OCI-LY7 (cell line): ENCODE measurements at regions not wholly inside any gene's neighbourhood (a gene's known extent, or its start where the extent isn't known, plus 50 kb on each side); places are given as distances from the start of the nearest gene placed in this dataset.

ENCODE experiments used
- BruUV-seq: library from RNA; stranded (reverse); fragments of 400-500 nt; replicated peaks from 2 replicates; lab custom pipeline; 2021; lab: Mats Ljungman, UMichigan
- CTCF ChIA-PET: fragments of 300-600 bp; sonication (Branson Sonifier 250); formaldehyde crosslinking; loops from one replicate; lab custom pipeline; 2022; ENCODE audit warnings: antibody characterized with exemption; ENCODE audit not compliant: unreplicated experiment; lab: Charles Lee
- POLR2A ChIA-PET: fragments of 300-600 bp; sonication (Branson Sonifier 250); formaldehyde crosslinking; loops from one replicate; lab custom pipeline; 2022; ENCODE audit warnings: antibody characterized with exemption; lab: Charles Lee
- DNase-seq: peaks from one replicate; pipeline ENCODE4 v3.0.0-alpha.2; 2015; ENCODE audit warnings: low spot score
- H2AFZ ChIP-seq: fragments of 200-600 bp; sonication (generic), shearing (Covaris generic); 2 replicates; pipeline ENCODE4 v1.6.1; 2014; ENCODE audit warnings: mild to moderate bottlenecking, antibody characterized with exemption, low read length, moderate library complexity
- H3K27ac ChIP-seq: fragments of 200-600 bp; sonication (generic); 2 replicates; pipeline ENCODE4 v1.5.1; 2014; ENCODE audit warnings: mixed run types, low read depth, mild to moderate bottlenecking, moderate library complexity, low read length, inconsistent platforms; ENCODE audit not compliant: poor library complexity, severe bottlenecking
- H3K36me3 ChIP-seq: fragments of 200-600 bp; sonication (generic); 2 replicates; pipeline ENCODE4 v1.6.1; 2014; ENCODE audit warnings: mild to moderate bottlenecking, antibody characterized with exemption, low read length, moderate library complexity, mixed read lengths; ENCODE audit not compliant: insufficient read depth
- H3K4me1 ChIP-seq: fragments of 200-600 bp; sonication (generic); 2 replicates; pipeline ENCODE4 v1.5.1; 2014; ENCODE audit warnings: mild to moderate bottlenecking, low read length; ENCODE audit not compliant: insufficient read depth, poor library complexity, severe bottlenecking
- H3K4me2 ChIP-seq: fragments of 200-600 bp; sonication (generic); 2 replicates; pipeline ENCODE4 v1.6.1; 2014; ENCODE audit warnings: mild to moderate bottlenecking, low read length
- H3K4me3 ChIP-seq: fragments of 200-600 bp; sonication (generic); 2 replicates; pipeline ENCODE4 v1.5.1; 2014; ENCODE audit warnings: mild to moderate bottlenecking, low read depth, low read length; ENCODE audit not compliant: poor library complexity, severe bottlenecking
- H3K79me2 ChIP-seq: fragments of 200-600 bp; sonication (generic); 2 replicates; pipeline ENCODE4 v1.6.1; 2016; ENCODE audit warnings: low read depth, mild to moderate bottlenecking, low read length, moderate library complexity, mixed read lengths; ENCODE audit not compliant: insufficient read depth
- H3K9me2 ChIP-seq: fragments of 200-600 bp; sonication (generic); 2 replicates; pipeline ENCODE4 v1.6.1; 2016; ENCODE audit warnings: mild to moderate bottlenecking, low read length, mixed read lengths; ENCODE audit not compliant: insufficient read depth
- H3K9me3 ChIP-seq: fragments of 200-600 bp; sonication (generic); 2 replicates; pipeline ENCODE4 v1.6.1; 2014; ENCODE audit warnings: mild to moderate bottlenecking, mixed run types, low read length, mixed read lengths
- H4K20me1 ChIP-seq: fragments of 200-600 bp; sonication (generic); 2 replicates; pipeline ENCODE4 v1.6.1; 2014; ENCODE audit warnings: mild to moderate bottlenecking, antibody characterized with exemption, low read length, moderate library complexity, mixed read lengths; ENCODE audit not compliant: insufficient read depth
- CTCF ChIP-seq: fragments of 200-600 bp; sonication (generic); conservative IDR thresholded peaks from 2 replicates; pipeline ENCODE4 v1.5.1; 2014; ENCODE audit warnings: mild to moderate bottlenecking, antibody characterized with exemption, low read length, moderate library complexity, mixed read lengths
- EZH2phosphoT487 ChIP-seq: fragments of 200-600 bp; sonication (generic); IDR thresholded peaks from 2 replicates; pipeline ENCODE4 v1.6.1; 2018; ENCODE audit warnings: low read depth, borderline replicate concordance, mild to moderate bottlenecking, mixed run types, antibody characterized with exemption, low read length, moderate library complexity, mixed read lengths
- intact Hi-C: fragments of 100-400 bp; cut with micrococcal nuclease; formaldehyde crosslinking; loops from one replicate; pipeline ENCODE4 v1.10.0; 2022; ENCODE audit not compliant: unreplicated experiment

GRCh38 chr5:39714036-39714698 lies 289.4 kb upstream of the DAB2 start:
- no peak overlapping the region for H2AFZ ChIP-seq
- BruUV-seq, result no TSS peak
- no peak overlapping the region for H3K27ac ChIP-seq
- no peaks in the 10 kb centered on the region for H3K9me3 ChIP-seq
- ChIA-PET POLR2A (interaction anchor here (0.7 kb wide), 1 partner anchor 281 kb away, joined by 3 read pairs; no protein-coding TSS in a partner anchor), CTCF (no interaction called here)
- no peak overlapping the region for H3K4me3 ChIP-seq
- no peaks in the 10 kb centered on the region for H3K4me1 ChIP-seq
- no peaks in the 10 kb centered on the region for H3K36me3 ChIP-seq
- intact Hi-C loops, result loop anchor here (1.0 kb wide), 1 partner anchor 974 kb away; no protein-coding TSS in a partner anchor
- DNase-seq, result peak; percentile 39
- H3K79me2 ChIP-seq, result no peaks in the 10 kb centered on the region
- H4K20me1 ChIP-seq, result no peaks in the 10 kb centered on the region
- no peak overlapping the region for H3K4me2 ChIP-seq
- H3K9me2 ChIP-seq, result no peaks in the 10 kb centered on the region
- TF ChIP-seq EZH2phosphoT487 (no peak), CTCF (peak; percentile 77)

- ChIA-PET CTCF (no interaction called here), POLR2A (no interaction called here)
- no peak for TF ChIP-seq CTCF
- TF ChIP-seq EZH2phosphoT487, result no peak
- no peak for DNase-seq
- H3K9me3 ChIP-seq, result no peaks in the 10 kb centered on the region
- no peaks in the 10 kb centered on the region for H3K9me2 ChIP-seq
- no peaks in the 10 kb centered on the region for H3K79me2 ChIP-seq
- H2AFZ ChIP-seq, result no peak overlapping the region
- H4K20me1 ChIP-seq, result no peaks in the 10 kb centered on the region
- no peak overlapping the region for H3K4me3 ChIP-seq
- no peaks in the 10 kb centered on the region for H3K4me1 ChIP-seq
- intact Hi-C loops, result no loop called here
- no peak overlapping the region for H3K27ac ChIP-seq
- BruUV-seq, result no TSS peak
- H3K36me3 ChIP-seq, result no peaks in the 10 kb centered on the region
- H3K4me2 ChIP-seq, result no peak overlapping the region
These were observed 288.6 kb upstream of the DAB2 start for GRCh38 chr5:39713250-39713916.
